Transverse colon (tissue), 4 donors: ENCODE measurements at regions not wholly inside any gene's neighbourhood (a gene's known extent, or its start where the extent isn't known, plus 50 kb on each side); places are given as distances from the start of the nearest gene placed in this dataset.

Experiments used
- POLR2AphosphoS5 ChIP-seq, 3 donors: sonication (generic); formaldehyde crosslinking; IDR thresholded peaks; one replicate each; pipeline ENCODE4 v1.6.1; 2016; ENCODE audit warnings: antibody characterized with exemption in 3 of 3
- TF ChIP-seq, protein P1 (sequence below), 5 experiments: fragments of 200-600 bp in 3 of 5; fragments of 450-650 bp in 2 of 5; sonication (generic) in 3 of 5; IDR thresholded peaks; 1 replicate in 2 of 5; 2 replicates in 3 of 5; pipeline ENCODE4 v1.5.1; 2016 to 2017; ENCODE audit warnings: antibody characterized with exemption in 5 of 5, inconsistent platforms in 3 of 5, mild to moderate bottlenecking in 2 of 5, moderate library complexity in 1 of 5

GRCh38 chr6:112833581-112834131 is 486.5 kb downstream of the RFPL4B start:
- TF ChIP-seq, protein P1, sequence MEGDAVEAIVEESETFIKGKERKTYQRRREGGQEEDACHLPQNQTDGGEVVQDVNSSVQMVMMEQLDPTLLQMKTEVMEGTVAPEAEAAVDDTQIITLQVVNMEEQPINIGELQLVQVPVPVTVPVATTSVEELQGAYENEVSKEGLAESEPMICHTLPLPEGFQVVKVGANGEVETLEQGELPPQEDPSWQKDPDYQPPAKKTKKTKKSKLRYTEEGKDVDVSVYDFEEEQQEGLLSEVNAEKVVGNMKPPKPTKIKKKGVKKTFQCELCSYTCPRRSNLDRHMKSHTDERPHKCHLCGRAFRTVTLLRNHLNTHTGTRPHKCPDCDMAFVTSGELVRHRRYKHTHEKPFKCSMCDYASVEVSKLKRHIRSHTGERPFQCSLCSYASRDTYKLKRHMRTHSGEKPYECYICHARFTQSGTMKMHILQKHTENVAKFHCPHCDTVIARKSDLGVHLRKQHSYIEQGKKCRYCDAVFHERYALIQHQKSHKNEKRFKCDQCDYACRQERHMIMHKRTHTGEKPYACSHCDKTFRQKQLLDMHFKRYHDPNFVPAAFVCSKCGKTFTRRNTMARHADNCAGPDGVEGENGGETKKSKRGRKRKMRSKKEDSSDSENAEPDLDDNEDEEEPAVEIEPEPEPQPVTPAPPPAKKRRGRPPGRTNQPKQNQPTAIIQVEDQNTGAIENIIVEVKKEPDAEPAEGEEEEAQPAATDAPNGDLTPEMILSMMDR (IDR thresholded peaks at IDR 0.05): no peak
- no peak for TF ChIP-seq POLR2AphosphoS5 (IDR thresholded peaks at IDR 0.05)
